Right atrium auricular region (tissue), 2 donors: ENCODE measurements at regions not wholly inside any gene's neighbourhood (a gene's known extent, or its start where the extent isn't known, plus 50 kb on each side); places are given as distances from the start of the nearest gene placed in this dataset.

Source experiments
- DNase-seq: peaks from one replicate; pipeline ENCODE4 v3.0.0-alpha.2; 2019; ENCODE audit warnings: low spot score
- H3K27ac ChIP-seq, 2 donors: fragments of 200-600 bp; sonication (generic); 1 replicate in 1 of 2; 2 replicates in 1 of 2; pipeline ENCODE4 v1.5.1; 2016 to 2019
- H3K27me3 ChIP-seq, 2 donors: fragments of 200-600 bp; sonication (generic); one replicate each; pipeline versions ENCODE4 v1.5.1 to v1.6.0; 2017 to 2019
- H3K36me3 ChIP-seq: fragments of 200-600 bp; sonication (generic); one replicate; pipeline ENCODE4 v1.5.1; 2016
- H3K4me1 ChIP-seq, 2 donors: fragments of 200-600 bp; sonication (generic); one replicate each; pipeline versions ENCODE4 v1.5.1 to v1.6.0; 2017 to 2019
- H3K4me3 ChIP-seq, 2 donors: fragments of 200-600 bp; sonication (generic); 1 replicate in 1 of 2; 2 replicates in 1 of 2; pipeline ENCODE4 v1.5.1; 2017 to 2019; ENCODE audit warnings: mild to moderate bottlenecking in 1 of 2, moderate library complexity in 1 of 2
- H3K9me3 ChIP-seq, 2 donors: fragments of 200-600 bp; sonication (generic); one replicate each; pipeline ENCODE4 v1.5.1; 2019
- CTCF ChIP-seq, 2 donors: fragments of 200-600 bp; sonication (generic); IDR thresholded peaks; one replicate each; pipeline ENCODE4 v1.5.1; 2019; ENCODE audit warnings: antibody characterized with exemption in 2 of 2

- DNase-seq = no peak
- Histone ChIP-seq H3K27me3 (no peaks in the 10 kb centered on the region), H3K9me3 (no peaks in the 10 kb centered on the region), H3K36me3 (no peaks in the 10 kb centered on the region), H3K4me3 (no peak overlapping the region), H3K4me1 (peaks cover 0 to 7% of the 10 kb centered on the region in 2 donors), H3K27ac (no peak overlapping the region)
- TF ChIP-seq CTCF (IDR thresholded peaks at IDR 0.05) = no peak
These were observed 191.1 kb downstream of the RSL24D1 start for GRCh38 chr15:55005679-55006078.

GRCh38 chr15:55003965-55004873 lies 192.5 kb downstream of the RSL24D1 start:
- Histone ChIP-seq H3K36me3 (no peaks in the 10 kb centered on the region), H3K4me3 (no peak overlapping the region), H3K27ac (peak overlapping the region; percentile 57 to 61), H3K4me1 (peaks cover 0 to 7% of the 10 kb centered on the region in 2 donors), H3K9me3 (no peaks in the 10 kb centered on the region), H3K27me3 (no peaks in the 10 kb centered on the region)
- TF ChIP-seq CTCF (IDR thresholded peaks at IDR 0.05) = no peak
- no peak for DNase-seq

GRCh38 chr15:54998661-54999060 lies 198.1 kb downstream of the RSL24D1 start:
- H3K27ac ChIP-seq = no peak overlapping the region
- H3K9me3 ChIP-seq = no peaks in the 10 kb centered on the region
- TF ChIP-seq CTCF (IDR thresholded peaks at IDR 0.05) = no peak
- H3K4me1 ChIP-seq = no peaks in the 10 kb centered on the region
- DNase-seq = no peak
- no peak overlapping the region for H3K4me3 ChIP-seq
- no peaks in the 10 kb centered on the region for H3K36me3 ChIP-seq
- no peaks in the 10 kb centered on the region for H3K27me3 ChIP-seq

GRCh38 chr15:54990793-54991192 lies 205.9 kb downstream of the RSL24D1 start:
- TF ChIP-seq CTCF (IDR thresholded peaks at IDR 0.05) = no peak
- Histone ChIP-seq H3K36me3 (no peaks in the 10 kb centered on the region), H3K27ac (no peak overlapping the region), H3K4me3 (no peak overlapping the region), H3K9me3 (no peaks in the 10 kb centered on the region), H3K27me3 (no peaks in the 10 kb centered on the region), H3K4me1 (no peaks in the 10 kb centered on the region)
- DNase-seq = no peak

- no peak overlapping the region for H3K4me3 ChIP-seq
- no peaks in the 10 kb centered on the region for H3K36me3 ChIP-seq
- DNase-seq = no peak
- H3K9me3 ChIP-seq = no peaks in the 10 kb centered on the region
- H3K27me3 ChIP-seq = no peaks in the 10 kb centered on the region
- no peaks in the 10 kb centered on the region for H3K4me1 ChIP-seq
- H3K27ac ChIP-seq = no peak overlapping the region
- TF ChIP-seq CTCF (IDR thresholded peaks at IDR 0.05) = no peak
These were observed 208.9 kb downstream of the RSL24D1 start for GRCh38 chr15:54987881-54988280.
